ENCODE measurements at regions not wholly inside any gene's neighbourhood (a gene's known extent, or its start where the extent isn't known, plus 50 kb on each side); places are given as distances from the start of the nearest gene placed in this dataset.

DNA sequence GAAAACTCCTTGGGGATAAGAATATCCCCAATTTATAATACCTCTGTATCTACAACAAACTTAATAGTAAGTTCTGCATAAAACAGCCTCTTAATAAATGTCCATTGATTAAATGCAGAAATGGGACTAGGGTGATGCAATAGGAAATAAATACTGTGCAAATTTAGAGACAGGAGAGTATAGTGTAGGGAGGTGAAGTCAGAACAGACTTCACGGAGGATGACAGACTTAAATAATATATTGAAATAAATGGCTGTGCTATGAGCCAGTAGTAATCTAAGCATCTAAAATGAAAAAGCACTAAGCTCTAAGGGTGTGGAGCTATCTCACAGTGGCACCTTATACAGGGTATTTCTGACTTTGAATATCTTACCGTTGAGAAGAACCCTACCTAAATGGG lies 265.3 kb downstream of the GRIN2B start:
- TF ChIP-seq, protein P1, sequence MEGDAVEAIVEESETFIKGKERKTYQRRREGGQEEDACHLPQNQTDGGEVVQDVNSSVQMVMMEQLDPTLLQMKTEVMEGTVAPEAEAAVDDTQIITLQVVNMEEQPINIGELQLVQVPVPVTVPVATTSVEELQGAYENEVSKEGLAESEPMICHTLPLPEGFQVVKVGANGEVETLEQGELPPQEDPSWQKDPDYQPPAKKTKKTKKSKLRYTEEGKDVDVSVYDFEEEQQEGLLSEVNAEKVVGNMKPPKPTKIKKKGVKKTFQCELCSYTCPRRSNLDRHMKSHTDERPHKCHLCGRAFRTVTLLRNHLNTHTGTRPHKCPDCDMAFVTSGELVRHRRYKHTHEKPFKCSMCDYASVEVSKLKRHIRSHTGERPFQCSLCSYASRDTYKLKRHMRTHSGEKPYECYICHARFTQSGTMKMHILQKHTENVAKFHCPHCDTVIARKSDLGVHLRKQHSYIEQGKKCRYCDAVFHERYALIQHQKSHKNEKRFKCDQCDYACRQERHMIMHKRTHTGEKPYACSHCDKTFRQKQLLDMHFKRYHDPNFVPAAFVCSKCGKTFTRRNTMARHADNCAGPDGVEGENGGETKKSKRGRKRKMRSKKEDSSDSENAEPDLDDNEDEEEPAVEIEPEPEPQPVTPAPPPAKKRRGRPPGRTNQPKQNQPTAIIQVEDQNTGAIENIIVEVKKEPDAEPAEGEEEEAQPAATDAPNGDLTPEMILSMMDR (IDR thresholded peaks at IDR 0.05; ENCODE audit: extremely low read depth, low read depth, low read length): no peak
- H3K4me2 ChIP-seq (ENCODE audit: insufficient read depth, low read length): no peak overlapping the region
- H3K36me3 ChIP-seq (ENCODE audit: insufficient read depth, low read length): no peaks in the 10 kb centered on the region
- no peak overlapping the region for H3K4me3 ChIP-seq (ENCODE audit: insufficient read depth, low read length)
- H3K9me3 ChIP-seq (ENCODE audit: low read depth, low read length): no peaks in the 10 kb centered on the region
- no peaks in the 10 kb centered on the region for H3K4me1 ChIP-seq (ENCODE audit: insufficient read depth, low read length)
- H3K27me3 ChIP-seq (ENCODE audit: insufficient read depth, low read length): no peaks in the 10 kb centered on the region
- DNase-seq (ENCODE audit: insufficient read length, low spot score, missing footprints): no peak
- H3K79me2 ChIP-seq (ENCODE audit: insufficient read depth, low read length): no peaks in the 10 kb centered on the region
- H2AFZ ChIP-seq (ENCODE audit: low read length): no peak overlapping the region
- no peak overlapping the region for H3K27ac ChIP-seq (ENCODE audit: low read depth, low read length)
- H4K20me1 ChIP-seq (ENCODE audit: insufficient read depth, low read length): no peaks in the 10 kb centered on the region

DNA sequence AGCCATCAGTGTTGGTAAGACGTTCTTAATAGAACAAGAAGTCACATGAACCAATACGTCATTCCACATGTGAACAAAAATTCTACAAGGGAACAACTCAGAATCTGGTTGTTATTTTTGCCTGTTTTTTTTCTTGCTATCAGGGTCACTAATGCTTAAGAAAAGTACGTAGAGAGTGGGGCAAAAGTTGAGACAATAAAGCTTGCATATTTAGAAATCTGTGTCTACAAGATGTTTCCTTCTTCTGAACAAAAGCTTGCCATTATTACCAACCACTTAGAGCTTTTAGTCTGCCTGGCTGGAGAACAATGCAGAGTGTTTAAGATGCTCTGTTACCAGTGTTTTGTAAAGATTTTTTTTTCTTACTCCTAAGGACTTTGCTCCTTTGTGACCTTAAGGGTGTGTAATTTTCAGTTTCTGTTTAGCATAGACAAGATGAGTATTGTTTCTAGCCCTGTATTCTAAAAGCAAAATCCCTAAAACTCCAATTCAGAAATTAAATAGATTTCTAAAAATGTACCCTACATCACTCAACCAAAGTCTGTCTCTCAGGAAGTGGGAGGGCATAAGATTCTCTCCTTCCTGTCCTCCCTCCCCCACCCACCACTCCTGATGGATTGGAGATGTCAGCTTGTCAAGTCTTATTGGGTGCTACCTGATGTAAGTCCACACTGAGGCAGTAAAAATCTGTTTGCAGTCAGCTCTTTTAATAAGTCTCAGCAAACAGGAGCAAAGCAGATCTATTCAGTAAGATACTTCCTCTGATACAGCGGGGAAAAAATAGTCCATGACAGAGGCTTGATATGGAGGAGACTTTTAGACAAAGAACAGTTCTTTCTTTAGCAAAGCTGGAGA lies 267.6 kb downstream of the GRIN2B start:
- H2AFZ ChIP-seq (ENCODE audit: low read length): no peak overlapping the region
- H3K4me3 ChIP-seq (ENCODE audit: insufficient read depth, low read length): no peak overlapping the region
- no peak overlapping the region for H3K4me2 ChIP-seq (ENCODE audit: insufficient read depth, low read length)
- H4K20me1 ChIP-seq (ENCODE audit: insufficient read depth, low read length): no peaks in the 10 kb centered on the region
- H3K4me1 ChIP-seq (ENCODE audit: insufficient read depth, low read length): no peaks in the 10 kb centered on the region
- no peaks in the 10 kb centered on the region for H3K9me3 ChIP-seq (ENCODE audit: low read depth, low read length)
- no peaks in the 10 kb centered on the region for H3K79me2 ChIP-seq (ENCODE audit: insufficient read depth, low read length)
- TF ChIP-seq, protein P1 (IDR thresholded peaks at IDR 0.05; ENCODE audit: extremely low read depth, low read depth, low read length): no peak
- no peaks in the 10 kb centered on the region for H3K27me3 ChIP-seq (ENCODE audit: insufficient read depth, low read length)
- no peak overlapping the region for H3K27ac ChIP-seq (ENCODE audit: low read depth, low read length)
- no peak for DNase-seq (ENCODE audit: insufficient read length, low spot score, missing footprints)
- no peaks in the 10 kb centered on the region for H3K36me3 ChIP-seq (ENCODE audit: insufficient read depth, low read length)

DNA sequence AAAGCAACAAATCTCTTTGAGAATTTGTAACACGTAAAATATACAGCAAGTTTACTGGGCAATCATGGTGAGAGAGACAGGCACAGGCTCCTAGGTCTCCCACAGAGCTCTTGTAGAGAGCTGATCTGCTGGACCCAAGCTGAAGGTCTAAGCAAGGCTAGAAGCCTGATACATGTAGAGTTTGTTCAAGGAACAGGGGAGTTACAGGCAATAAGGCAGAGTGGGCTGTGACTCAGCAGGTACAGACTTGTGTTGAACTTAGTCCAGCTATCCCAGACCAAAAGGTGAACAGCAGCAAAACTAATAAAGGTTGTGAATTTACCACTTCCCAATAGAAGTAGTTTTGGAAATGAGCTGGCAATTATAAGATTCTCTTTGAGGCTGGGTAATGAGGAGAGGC lies 273.6 kb downstream of the GRIN2B start:
- no peaks in the 10 kb centered on the region for H3K9me3 ChIP-seq (ENCODE audit: low read depth, low read length)
- TF ChIP-seq, protein P1 (IDR thresholded peaks at IDR 0.05; ENCODE audit: extremely low read depth, low read depth, low read length): no peak

DNA sequence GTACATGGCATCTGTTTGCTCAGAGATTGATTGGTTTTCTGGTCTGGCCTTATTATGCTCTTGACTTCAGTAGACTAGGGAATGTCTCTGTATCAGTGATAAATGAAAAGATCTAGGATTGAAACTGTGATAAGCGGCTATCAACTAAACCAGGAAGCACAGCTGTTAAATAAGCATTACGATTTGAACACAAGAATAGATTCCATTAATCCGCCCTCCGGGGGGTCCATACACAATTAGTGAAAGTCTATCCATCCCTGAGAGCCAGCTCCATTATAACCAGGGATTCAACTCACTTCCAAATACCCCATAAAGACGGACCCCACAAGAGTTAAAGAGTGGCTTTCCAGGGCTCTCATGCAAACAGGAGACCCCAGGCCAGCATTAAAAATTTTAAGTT lies 279.0 kb downstream of the GRIN2B start:
- Histone ChIP-seq H4K20me1 (ENCODE audit: insufficient read depth, low read length) (no peaks in the 10 kb centered on the region), H3K4me3 (ENCODE audit: insufficient read depth, low read length) (no peak overlapping the region), H2AFZ (ENCODE audit: low read length) (no peak overlapping the region), H3K27me3 (ENCODE audit: insufficient read depth, low read length) (no peaks in the 10 kb centered on the region), H3K4me1 (ENCODE audit: insufficient read depth, low read length) (no peaks in the 10 kb centered on the region), H3K36me3 (ENCODE audit: insufficient read depth, low read length) (no peaks in the 10 kb centered on the region), H3K79me2 (ENCODE audit: insufficient read depth, low read length) (no peaks in the 10 kb centered on the region), H3K9me3 (ENCODE audit: low read depth, low read length) (no peaks in the 10 kb centered on the region), H3K4me2 (ENCODE audit: insufficient read depth, low read length) (no peak overlapping the region), H3K27ac (ENCODE audit: low read depth, low read length) (no peak overlapping the region)
- no peak for DNase-seq (ENCODE audit: insufficient read length, low spot score, missing footprints)
- TF ChIP-seq, protein P1 (IDR thresholded peaks at IDR 0.05; ENCODE audit: extremely low read depth, low read depth, low read length): no peak

More for the DNA sequence above, 273.6 kb downstream of the GRIN2B start:
- Histone ChIP-seq H3K27me3 (ENCODE audit: insufficient read depth, low read length) (no peaks in the 10 kb centered on the region), H3K79me2 (ENCODE audit: insufficient read depth, low read length) (no peaks in the 10 kb centered on the region), H2AFZ (ENCODE audit: low read length) (no peak overlapping the region), H3K36me3 (ENCODE audit: insufficient read depth, low read length) (no peaks in the 10 kb centered on the region), H3K4me1 (ENCODE audit: insufficient read depth, low read length) (no peaks in the 10 kb centered on the region), H4K20me1 (ENCODE audit: insufficient read depth, low read length) (no peaks in the 10 kb centered on the region), H3K4me3 (ENCODE audit: insufficient read depth, low read length) (no peak overlapping the region), H3K4me2 (ENCODE audit: insufficient read depth, low read length) (no peak overlapping the region), H3K27ac (ENCODE audit: low read depth, low read length) (no peak overlapping the region)
- DNase-seq (ENCODE audit: insufficient read length, low spot score, missing footprints): no peak

All from osteoblast (primary cell).